Erythroblast (primary cell): ENCODE measurements at regions not wholly inside any gene's neighbourhood (a gene's known extent, or its start where the extent isn't known, plus 50 kb on each side); places are given as distances from the start of the nearest gene placed in this dataset.

Source experiments
- GATA1 ChIP-seq: IDR thresholded peaks from 2 replicates; pipeline ENCODE4 v1.6.1; 2011; ENCODE audit warnings: low read depth, mild to moderate bottlenecking, control low read depth, low read length, moderate library complexity
- POLR2A ChIP-seq: IDR thresholded peaks from 2 replicates; pipeline ENCODE4 v1.6.1; 2011; ENCODE audit warnings: mild to moderate bottlenecking, low read length

GRCh38 chrX:97907791-97908190 is 1024.1 kb downstream of the RPA4 start:
- TF ChIP-seq POLR2A: no peak
- TF ChIP-seq GATA1: no peak
